ENCODE measurements at regions not wholly inside any gene's neighbourhood (a gene's known extent, or its start where the extent isn't known, plus 50 kb on each side); places are given as distances from the start of the nearest gene placed in this dataset.

DNA sequence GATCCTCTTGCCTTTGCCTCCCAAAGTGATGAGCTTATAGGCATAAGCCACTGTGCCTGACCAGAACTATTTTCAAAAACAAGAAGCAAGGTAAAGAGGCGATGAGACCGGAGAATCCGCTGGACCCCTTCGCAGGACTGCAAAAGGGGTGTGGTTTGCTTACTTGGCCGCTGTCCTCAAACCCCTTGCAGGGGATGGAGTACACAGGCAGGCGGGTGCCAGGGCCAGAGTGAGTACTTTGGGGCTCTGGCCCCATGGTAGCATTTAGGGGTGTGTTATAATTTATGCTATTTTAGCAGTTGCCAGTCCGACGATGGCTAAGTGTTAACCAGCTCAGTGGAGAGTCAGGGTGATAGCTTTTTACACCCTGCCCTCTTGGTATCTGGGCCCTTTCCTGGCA is 1454.9 kb downstream of the HACE1 start:
- Histone ChIP-seq H3K4me1 (replicated peaks in 1 of 4; ENCODE audit: control insufficient read depth in 3 of 4, insufficient read depth in 4 of 4, low read length in 3 of 4) (peaks cover 0 to 4% (median 0%) of the 10 kb centered on the region in 4 experiments; a peak in 1 of 7 replicates), H2BK12ac (ENCODE audit: low read depth, low read length) (no peak overlapping the region), H2AK5ac (ENCODE audit: low read depth, low read length) (no peak overlapping the region), H3K23me2 (ENCODE audit: low read depth, low read length) (no peaks in the 10 kb centered on the region), H4K8ac (ENCODE audit: extremely low read depth, insufficient read depth, low read length) (peak overlapping the region; percentile 31; the same call in 1 of the 2 replicates), H4K5ac (ENCODE audit: insufficient read length, low read depth, low read length) (no peak overlapping the region), H3K4me2 (ENCODE audit: insufficient read depth in 1 of 2, low read depth in 2 of 2, low read length in 2 of 2) (peak overlapping the region in 1 of 2 experiments; percentile 47; a peak in 2 of 4 replicates), H3K9ac (replicated peaks in 1 of 4; ENCODE audit: extremely low read depth in 1 of 4, low read depth in 3 of 4, low read length in 3 of 4) (no peak overlapping the region), H3K27me3 (replicated peaks in 1 of 4; ENCODE audit: control insufficient read depth in 3 of 4, extremely low read depth in 1 of 4, insufficient read depth in 3 of 4, low read length in 3 of 4) (no peaks in the 10 kb centered on the region), H3K36me3 (ENCODE audit: control insufficient read depth in 2 of 4, insufficient read depth in 4 of 4, low read length in 3 of 4) (no peaks in the 10 kb centered on the region), H4K91ac (replicated peaks; ENCODE audit: insufficient read length, low read length) (no peak overlapping the region), H2BK120ac (replicated peaks; ENCODE audit: low read depth, low read length) (no peak overlapping the region), H3K4ac (replicated peaks; ENCODE audit: insufficient read length, low read depth, low read length) (no peak overlapping the region), H2AFZ (ENCODE audit: low read length) (peak overlapping the region; percentile 79; the same call in 1 of the 2 replicates), H2BK15ac (ENCODE audit: low read length) (no peak overlapping the region), H3K79me2 (ENCODE audit: control insufficient read depth in 1 of 2, insufficient read depth in 2 of 2, low read length in 2 of 2) (no peaks in the 10 kb centered on the region), H3K56ac (replicated peaks; ENCODE audit: insufficient read length, low read depth, low read length) (no peak overlapping the region), H3K23ac (ENCODE audit: insufficient read length) (no peak overlapping the region), H4K20me1 (replicated peaks in 1 of 2; ENCODE audit: control insufficient read depth in 1 of 2, insufficient read depth in 2 of 2, low read length in 2 of 2) (no peaks in the 10 kb centered on the region), H3K27ac (ENCODE audit: low read depth, low read length) (no peak overlapping the region), H3K4me3 (ENCODE audit: extremely low read depth in 1 of 4, insufficient read depth in 2 of 4, low read depth in 3 of 4, low read length in 4 of 4) (peak overlapping the region in 1 of 4 experiments; percentile 21; a peak in 1 of 8 replicates), H3K79me1 (ENCODE audit: low read depth, low read length) (no peaks in the 10 kb centered on the region), H3K18ac (ENCODE audit: extremely low read depth, low read length) (no peak overlapping the region), H3K9me3 (ENCODE audit: insufficient read depth in 2 of 2, low read depth in 1 of 2, low read length in 1 of 2) (no peaks in the 10 kb centered on the region), H2BK20ac (ENCODE audit: low read length) (no peak overlapping the region), H2BK5ac (ENCODE audit: low read depth, low read length) (no peak overlapping the region), H3K14ac (ENCODE audit: insufficient read length) (no peak overlapping the region)
- FAIRE-seq (no peak), DNase-seq (ENCODE audit: low read depth in 1 of 2, low spot score in 2 of 2) (no peak)
- POLR2A ChIA-PET (ENCODE audit: partially characterized antibody), result no interaction called here
- TF ChIP-seq POLR2A (IDR thresholded peaks at IDR 0.05; ENCODE audit: control extremely low read depth in 1 of 2, low read depth in 2 of 2, low read length in 2 of 2) (no peak), SP4 (IDR thresholded peaks at IDR 0.05; ENCODE audit: low read length) (no peak), EZH2 (IDR thresholded peaks at IDR 0.05; ENCODE audit: low read depth, low read length, severe bottlenecking) (no peak), RBBP5 (IDR thresholded peaks at IDR 0.05; ENCODE audit: borderline replicate concordance, low read depth, low read length) (no peak), TEAD4 (IDR thresholded peaks at IDR 0.05; ENCODE audit: low read depth, low read length) (no peak), SIN3A (conservative IDR thresholded peaks at IDR 0.05 in 1 of 2, IDR thresholded peaks at IDR 0.05 in 1 of 2; ENCODE audit: low read depth in 1 of 2, low read length in 2 of 2) (no peak), CTBP2 (IDR thresholded peaks at IDR 0.05; ENCODE audit: borderline replicate concordance, insufficient read depth, insufficient read length, low read length) (no peak), SRF (IDR thresholded peaks at IDR 0.05; ENCODE audit: low read depth, low read length) (no peak)
- CTCF ChIA-PET (ENCODE audit: partially characterized antibody), result interaction anchor here (0.7 kb wide), 1 partner anchor 10 kb away, joined by 3 read pairs; no protein-coding TSS in a partner anchor
- 95% methylated on average over 8 of the region's 8 CpGs; no CpG with 5 or more reads in 1 of the 2 experiments for WGBS, 2 experiments (ENCODE audit: extremely low coverage in 1 of 2, insufficient coverage in 1 of 2, insufficient read length in 1 of 2, insufficient replicate concordance in 2 of 2, low coverage in 1 of 2, low lambda C conversion rate in 2 of 2, missing lambda C conversion rate in 1 of 2)

Measured in H1 (cell line).